GM23338 (cell line): ENCODE measurements at regions not wholly inside any gene's neighbourhood (a gene's known extent, or its start where the extent isn't known, plus 50 kb on each side); places are given as distances from the start of the nearest gene placed in this dataset.

Source experiments
- ATAC-seq: fragments of 200-7000 bp; cut with Tn5 transposase; 3 replicates; pipeline ENCODE4 v1.9.1; 2020
- DNase-seq: peaks from one replicate; pipeline ENCODE4 v3.0.0-alpha.2; 2015; ENCODE audit warnings: low spot score
- H2AFZ ChIP-seq: fragments of 200-600 bp; sonication (generic); 2 replicates; pipeline ENCODE4 v1.8.0; 2016; ENCODE audit warnings: antibody characterized with exemption, mild to moderate bottlenecking, moderate library complexity
- H3F3A ChIP-seq: fragments of 200-600 bp; sonication (generic); replicated peaks from 2 replicates; pipeline ENCODE4 v1.8.0; 2017; ENCODE audit warnings: antibody characterized with exemption, mixed run types, low read depth
- H3K27ac ChIP-seq: fragments of 200-600 bp; sonication (generic); 2 replicates; pipeline ENCODE4 v1.6.1; 2016; ENCODE audit warnings: low read depth
- H3K27me3 ChIP-seq: fragments of 200-600 bp; sonication (generic); 2 replicates; pipeline ENCODE4 v1.8.0; 2016; ENCODE audit warnings: mild to moderate bottlenecking, mixed run types, moderate library complexity; ENCODE audit not compliant: insufficient read depth
- H3K36me3 ChIP-seq: fragments of 200-600 bp; sonication (generic); 2 replicates; pipeline ENCODE4 v1.8.0; 2016; ENCODE audit warnings: mild to moderate bottlenecking; ENCODE audit not compliant: insufficient read depth
- H3K4me1 ChIP-seq: fragments of 200-600 bp; sonication (generic); 2 replicates; pipeline ENCODE4 v1.8.0; 2016; ENCODE audit warnings: mild to moderate bottlenecking, moderate library complexity; ENCODE audit not compliant: insufficient read depth
- H3K4me2 ChIP-seq: fragments of 200-600 bp; sonication (generic); 2 replicates; pipeline ENCODE4 v1.7.1; 2017; ENCODE audit warnings: mixed run types
- H3K4me3 ChIP-seq: fragments of 200-600 bp; sonication (generic); 2 replicates; pipeline ENCODE4 v1.6.1; 2016; ENCODE audit warnings: mixed run types
- H3K79me2 ChIP-seq: fragments of 200-600 bp; sonication (generic); replicated peaks from 2 replicates; pipeline ENCODE4 v1.8.0; 2017; ENCODE audit warnings: mild to moderate bottlenecking; ENCODE audit not compliant: insufficient read depth
- H3K9me2 ChIP-seq: fragments of 200-600 bp; sonication (generic); 2 replicates; pipeline ENCODE4 v1.8.0; 2017; ENCODE audit not compliant: insufficient read depth
- H4K20me1 ChIP-seq: fragments of 200-600 bp; sonication (generic); replicated peaks from 2 replicates; pipeline ENCODE4 v1.8.0; 2017; ENCODE audit warnings: mild to moderate bottlenecking; ENCODE audit not compliant: insufficient read depth
- H3K27ac Mint-ChIP-seq: 2 replicates; pipeline ENCODE4 v1.8.0; 2020; ENCODE audit warnings: inconsistent platforms, mild to moderate bottlenecking, moderate library complexity, mixed read lengths
- H3K27me3 Mint-ChIP-seq: 3 replicates; pipeline ENCODE4 v1.8.0; 2022; ENCODE audit warnings: low read depth, mild to moderate bottlenecking, moderate library complexity, mixed read lengths, inconsistent platforms; ENCODE audit not compliant: insufficient read depth, poor library complexity
- H3K36me3 Mint-ChIP-seq: 3 replicates; pipeline ENCODE4 v1.8.0; 2021; ENCODE audit warnings: low read depth, mild to moderate bottlenecking, inconsistent platforms, moderate library complexity, mixed read lengths
- H3K4me1 Mint-ChIP-seq: 3 replicates; pipeline ENCODE4 v1.8.0; 2020; ENCODE audit warnings: mild to moderate bottlenecking, inconsistent platforms, mixed read lengths
- H3K4me3 Mint-ChIP-seq: 3 replicates; pipeline ENCODE4 v1.8.0; 2021; ENCODE audit warnings: moderate library complexity, mild to moderate bottlenecking, inconsistent platforms, mixed read lengths
- H3K9me3 Mint-ChIP-seq: 3 replicates; pipeline ENCODE4 v1.8.0; 2020; ENCODE audit warnings: moderate library complexity, mild to moderate bottlenecking, inconsistent platforms, mixed read lengths
- CREB1 ChIP-seq: fragments of 250-450 bp; sonication (Bioruptor Pico); IDR thresholded peaks from 2 replicates; pipeline ENCODE4 v1.5.0; 2020; ENCODE audit warnings: low read depth, mild to moderate bottlenecking, moderate library complexity
- EZH2 ChIP-seq: fragments of 200-600 bp; sonication (generic); IDR thresholded peaks from one replicate; pipeline ENCODE4 v1.8.0; 2017; ENCODE audit warnings: antibody characterized with exemption, mild to moderate bottlenecking, low read depth; ENCODE audit not compliant: unreplicated experiment
- EZH2phosphoT487 ChIP-seq: fragments of 200-600 bp; sonication (generic); IDR thresholded peaks from one replicate; pipeline ENCODE4 v1.8.1; 2018; ENCODE audit warnings: antibody characterized with exemption; ENCODE audit not compliant: unreplicated experiment
- JUNB ChIP-seq: IDR thresholded peaks from one replicate; pipeline ENCODE4 v1.6.1; 2016; ENCODE audit warnings: antibody characterized with exemption; ENCODE audit not compliant: unreplicated experiment
- NANOG ChIP-seq: IDR thresholded peaks from 2 replicates; pipeline ENCODE4 v1.6.1; 2016; ENCODE audit warnings: antibody characterized with exemption, borderline replicate concordance
- POLR2AphosphoS5 ChIP-seq: IDR thresholded peaks from 2 replicates; pipeline ENCODE4 v1.6.1; 2016; ENCODE audit warnings: antibody characterized with exemption, low read depth
- STAT1 ChIP-seq: IDR thresholded peaks from one replicate; pipeline ENCODE4 v1.6.1; 2016; ENCODE audit warnings: antibody characterized with exemption; ENCODE audit not compliant: unreplicated experiment
- ZNF114 ChIP-seq: fragments of 250-450 bp; sonication (Bioruptor Pico); IDR thresholded peaks from 2 replicates; pipeline ENCODE4 v1.5.0; 2020; ENCODE audit warnings: mild to moderate bottlenecking, moderate library complexity
- ZNF331 ChIP-seq: fragments of 250-450 bp; sonication (Bioruptor Pico); IDR thresholded peaks from 2 replicates; pipeline ENCODE4 v1.5.0; 2020; ENCODE audit warnings: low read depth, mild to moderate bottlenecking, moderate library complexity
- TF ChIP-seq, protein P1 (sequence below): IDR thresholded peaks from 2 replicates; pipeline ENCODE4 v1.6.1; 2016; ENCODE audit warnings: antibody characterized with exemption
- TF ChIP-seq, protein P2 (sequence below): IDR thresholded peaks from one replicate; pipeline ENCODE4 v1.6.1; 2018; ENCODE audit warnings: antibody characterized with exemption; ENCODE audit not compliant: unreplicated experiment
- TF ChIP-seq, protein P3 (sequence below): fragments of 250-450 bp; sonication (Bioruptor Pico); IDR thresholded peaks from 2 replicates; pipeline ENCODE4 v1.5.0; 2020; ENCODE audit warnings: mild to moderate bottlenecking, moderate library complexity
- TF ChIP-seq, protein P4 (sequence below), 2 experiments: fragments of 200-600 bp in 1 of 2; sonication (generic) in 1 of 2; conservative IDR thresholded peaks; 2 replicates each; pipeline versions ENCODE4 v1.5.1 to v1.6.1; 2016 to 2017; ENCODE audit warnings: antibody characterized with exemption in 2 of 2, low read depth in 2 of 2, mild to moderate bottlenecking in 2 of 2, moderate library complexity in 1 of 2

DNA sequence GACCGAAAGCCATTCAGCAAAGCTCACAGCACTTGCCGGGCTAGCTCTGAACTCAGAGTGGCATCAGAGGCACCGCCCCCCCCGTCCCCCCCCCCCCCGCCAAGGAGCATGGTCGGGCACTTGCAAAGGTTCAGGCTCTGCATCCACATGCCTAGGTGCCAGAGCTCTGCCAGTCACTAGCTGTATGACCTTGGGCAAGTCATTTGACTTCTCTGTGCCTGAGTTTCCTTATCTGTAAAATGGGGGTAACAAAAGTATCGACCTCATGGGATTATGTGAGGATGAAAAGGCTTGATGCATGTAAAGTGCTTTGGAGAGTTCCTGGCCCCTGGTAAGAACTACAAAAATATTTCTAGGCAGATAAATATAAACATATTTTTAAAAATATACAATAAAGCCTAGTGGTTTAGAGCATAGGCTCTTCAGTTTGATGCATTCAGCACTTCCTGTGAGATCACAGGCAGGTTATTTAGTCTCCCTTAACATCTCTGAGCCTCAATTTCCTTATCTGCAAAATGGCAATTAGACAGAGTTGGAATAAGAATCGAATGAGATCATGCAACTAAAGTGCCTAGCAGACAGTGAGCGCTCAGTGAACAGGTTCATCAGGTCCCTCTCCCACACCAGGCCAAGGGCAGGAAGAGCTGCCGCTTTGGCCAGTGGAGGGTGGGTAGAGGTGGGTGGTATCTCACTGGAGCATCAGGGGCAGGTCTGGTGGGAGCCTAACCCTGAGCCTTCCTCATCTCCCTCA is 117.2 kb downstream of the CYLD start:
- Mint-ChIP-seq H3K9me3 (peaks cover 2% of the 10 kb centered on the region; the same call in 2 of the 3 replicates), H3K36me3 (no peaks in the 10 kb centered on the region), H3K27me3 (peaks cover 5% of the 10 kb centered on the region), H3K4me3 (no peak overlapping the region), H3K27ac (no peak overlapping the region), H3K4me1 (peaks cover 7% of the 10 kb centered on the region; the same call in 2 of the 3 replicates)
- Histone ChIP-seq H2AFZ (no peak overlapping the region), H4K20me1 (no peaks in the 10 kb centered on the region), H3K4me3 (no peak overlapping the region), H3K4me1 (no peaks in the 10 kb centered on the region), H3K79me2 (no peaks in the 10 kb centered on the region), H3K9me2 (no peaks in the 10 kb centered on the region), H3K27me3 (no peaks in the 10 kb centered on the region), H3K27ac (no peak overlapping the region), H3K36me3 (no peaks in the 10 kb centered on the region), H3K4me2 (no peak overlapping the region), H3F3A (no peaks in the 10 kb centered on the region)
- DNase-seq (no peak), ATAC-seq (no peak)
- TF ChIP-seq POLR2AphosphoS5, result no peak
- TF ChIP-seq NANOG, result no peak
- TF ChIP-seq STAT1, result no peak
- TF ChIP-seq ZNF114 (CRISPR knock-in tag), result no peak
- no peak for TF ChIP-seq JUNB
- TF ChIP-seq, protein P1, sequence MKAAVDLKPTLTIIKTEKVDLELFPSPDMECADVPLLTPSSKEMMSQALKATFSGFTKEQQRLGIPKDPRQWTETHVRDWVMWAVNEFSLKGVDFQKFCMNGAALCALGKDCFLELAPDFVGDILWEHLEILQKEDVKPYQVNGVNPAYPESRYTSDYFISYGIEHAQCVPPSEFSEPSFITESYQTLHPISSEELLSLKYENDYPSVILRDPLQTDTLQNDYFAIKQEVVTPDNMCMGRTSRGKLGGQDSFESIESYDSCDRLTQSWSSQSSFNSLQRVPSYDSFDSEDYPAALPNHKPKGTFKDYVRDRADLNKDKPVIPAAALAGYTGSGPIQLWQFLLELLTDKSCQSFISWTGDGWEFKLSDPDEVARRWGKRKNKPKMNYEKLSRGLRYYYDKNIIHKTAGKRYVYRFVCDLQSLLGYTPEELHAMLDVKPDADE, result no peak
- no peak for TF ChIP-seq CREB1 (CRISPR knock-in tag)
- no peak for TF ChIP-seq EZH2
- TF ChIP-seq, protein P2, sequence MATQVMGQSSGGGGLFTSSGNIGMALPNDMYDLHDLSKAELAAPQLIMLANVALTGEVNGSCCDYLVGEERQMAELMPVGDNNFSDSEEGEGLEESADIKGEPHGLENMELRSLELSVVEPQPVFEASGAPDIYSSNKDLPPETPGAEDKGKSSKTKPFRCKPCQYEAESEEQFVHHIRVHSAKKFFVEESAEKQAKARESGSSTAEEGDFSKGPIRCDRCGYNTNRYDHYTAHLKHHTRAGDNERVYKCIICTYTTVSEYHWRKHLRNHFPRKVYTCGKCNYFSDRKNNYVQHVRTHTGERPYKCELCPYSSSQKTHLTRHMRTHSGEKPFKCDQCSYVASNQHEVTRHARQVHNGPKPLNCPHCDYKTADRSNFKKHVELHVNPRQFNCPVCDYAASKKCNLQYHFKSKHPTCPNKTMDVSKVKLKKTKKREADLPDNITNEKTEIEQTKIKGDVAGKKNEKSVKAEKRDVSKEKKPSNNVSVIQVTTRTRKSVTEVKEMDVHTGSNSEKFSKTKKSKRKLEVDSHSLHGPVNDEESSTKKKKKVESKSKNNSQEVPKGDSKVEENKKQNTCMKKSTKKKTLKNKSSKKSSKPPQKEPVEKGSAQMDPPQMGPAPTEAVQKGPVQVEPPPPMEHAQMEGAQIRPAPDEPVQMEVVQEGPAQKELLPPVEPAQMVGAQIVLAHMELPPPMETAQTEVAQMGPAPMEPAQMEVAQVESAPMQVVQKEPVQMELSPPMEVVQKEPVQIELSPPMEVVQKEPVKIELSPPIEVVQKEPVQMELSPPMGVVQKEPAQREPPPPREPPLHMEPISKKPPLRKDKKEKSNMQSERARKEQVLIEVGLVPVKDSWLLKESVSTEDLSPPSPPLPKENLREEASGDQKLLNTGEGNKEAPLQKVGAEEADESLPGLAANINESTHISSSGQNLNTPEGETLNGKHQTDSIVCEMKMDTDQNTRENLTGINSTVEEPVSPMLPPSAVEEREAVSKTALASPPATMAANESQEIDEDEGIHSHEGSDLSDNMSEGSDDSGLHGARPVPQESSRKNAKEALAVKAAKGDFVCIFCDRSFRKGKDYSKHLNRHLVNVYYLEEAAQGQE, result no peak
- TF ChIP-seq ZNF331 (CRISPR knock-in tag), result no peak
- TF ChIP-seq, protein P3, sequence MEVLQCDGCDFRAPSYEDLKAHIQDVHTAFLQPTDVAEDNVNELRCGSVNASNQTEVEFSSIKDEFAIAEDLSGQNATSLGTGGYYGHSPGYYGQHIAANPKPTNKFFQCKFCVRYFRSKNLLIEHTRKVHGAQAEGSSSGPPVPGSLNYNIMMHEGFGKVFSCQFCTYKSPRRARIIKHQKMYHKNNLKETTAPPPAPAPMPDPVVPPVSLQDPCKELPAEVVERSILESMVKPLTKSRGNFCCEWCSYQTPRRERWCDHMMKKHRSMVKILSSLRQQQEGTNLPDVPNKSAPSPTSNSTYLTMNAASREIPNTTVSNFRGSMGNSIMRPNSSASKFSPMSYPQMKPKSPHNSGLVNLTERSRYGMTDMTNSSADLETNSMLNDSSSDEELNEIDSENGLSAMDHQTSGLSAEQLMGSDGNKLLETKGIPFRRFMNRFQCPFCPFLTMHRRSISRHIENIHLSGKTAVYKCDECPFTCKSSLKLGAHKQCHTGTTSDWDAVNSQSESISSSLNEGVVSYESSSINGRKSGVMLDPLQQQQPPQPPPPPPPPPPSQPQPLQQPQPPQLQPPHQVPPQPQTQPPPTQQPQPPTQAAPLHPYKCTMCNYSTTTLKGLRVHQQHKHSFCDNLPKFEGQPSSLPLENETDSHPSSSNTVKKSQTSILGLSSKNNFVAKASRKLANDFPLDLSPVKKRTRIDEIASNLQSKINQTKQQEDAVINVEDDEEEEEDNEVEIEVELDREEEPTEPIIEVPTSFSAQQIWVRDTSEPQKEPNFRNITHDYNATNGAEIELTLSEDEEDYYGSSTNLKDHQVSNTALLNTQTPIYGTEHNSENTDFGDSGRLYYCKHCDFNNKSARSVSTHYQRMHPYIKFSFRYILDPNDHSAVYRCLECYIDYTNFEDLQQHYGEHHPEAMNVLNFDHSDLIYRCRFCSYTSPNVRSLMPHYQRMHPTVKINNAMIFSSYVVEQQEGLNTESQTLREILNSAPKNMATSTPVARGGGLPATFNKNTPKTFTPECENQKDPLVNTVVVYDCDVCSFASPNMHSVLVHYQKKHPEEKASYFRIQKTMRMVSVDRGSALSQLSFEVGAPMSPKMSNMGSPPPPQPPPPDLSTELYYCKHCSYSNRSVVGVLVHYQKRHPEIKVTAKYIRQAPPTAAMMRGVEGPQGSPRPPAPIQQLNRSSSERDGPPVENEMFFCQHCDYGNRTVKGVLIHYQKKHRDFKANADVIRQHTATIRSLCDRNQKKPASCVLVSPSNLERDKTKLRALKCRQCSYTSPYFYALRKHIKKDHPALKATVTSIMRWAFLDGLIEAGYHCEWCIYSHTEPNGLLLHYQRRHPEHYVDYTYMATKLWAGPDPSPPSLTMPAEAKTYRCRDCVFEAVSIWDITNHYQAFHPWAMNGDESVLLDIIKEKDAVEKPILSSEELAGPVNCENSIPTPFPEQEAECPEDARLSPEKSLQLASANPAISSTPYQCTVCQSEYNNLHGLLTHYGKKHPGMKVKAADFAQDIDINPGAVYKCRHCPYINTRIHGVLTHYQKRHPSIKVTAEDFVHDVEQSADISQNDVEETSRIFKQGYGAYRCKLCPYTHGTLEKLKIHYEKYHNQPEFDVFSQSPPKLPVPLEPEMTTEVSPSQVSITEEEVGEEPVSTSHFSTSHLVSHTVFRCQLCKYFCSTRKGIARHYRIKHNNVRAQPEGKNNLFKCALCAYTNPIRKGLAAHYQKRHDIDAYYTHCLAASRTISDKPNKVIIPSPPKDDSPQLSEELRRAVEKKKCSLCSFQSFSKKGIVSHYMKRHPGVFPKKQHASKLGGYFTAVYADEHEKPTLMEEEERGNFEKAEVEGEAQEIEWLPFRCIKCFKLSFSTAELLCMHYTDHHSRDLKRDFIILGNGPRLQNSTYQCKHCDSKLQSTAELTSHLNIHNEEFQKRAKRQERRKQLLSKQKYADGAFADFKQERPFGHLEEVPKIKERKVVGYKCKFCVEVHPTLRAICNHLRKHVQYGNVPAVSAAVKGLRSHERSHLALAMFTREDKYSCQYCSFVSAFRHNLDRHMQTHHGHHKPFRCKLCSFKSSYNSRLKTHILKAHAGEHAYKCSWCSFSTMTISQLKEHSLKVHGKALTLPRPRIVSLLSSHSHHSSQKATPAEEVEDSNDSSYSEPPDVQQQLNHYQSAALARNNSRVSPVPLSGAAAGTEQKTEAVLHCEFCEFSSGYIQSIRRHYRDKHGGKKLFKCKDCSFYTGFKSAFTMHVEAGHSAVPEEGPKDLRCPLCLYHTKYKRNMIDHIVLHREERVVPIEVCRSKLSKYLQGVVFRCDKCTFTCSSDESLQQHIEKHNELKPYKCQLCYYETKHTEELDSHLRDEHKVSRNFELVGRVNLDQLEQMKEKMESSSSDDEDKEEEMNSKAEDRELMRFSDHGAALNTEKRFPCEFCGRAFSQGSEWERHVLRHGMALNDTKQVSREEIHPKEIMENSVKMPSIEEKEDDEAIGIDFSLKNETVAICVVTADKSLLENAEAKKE (CRISPR knock-in tag), result no peak
- no peak for TF ChIP-seq EZH2phosphoT487
- TF ChIP-seq, protein P4, sequence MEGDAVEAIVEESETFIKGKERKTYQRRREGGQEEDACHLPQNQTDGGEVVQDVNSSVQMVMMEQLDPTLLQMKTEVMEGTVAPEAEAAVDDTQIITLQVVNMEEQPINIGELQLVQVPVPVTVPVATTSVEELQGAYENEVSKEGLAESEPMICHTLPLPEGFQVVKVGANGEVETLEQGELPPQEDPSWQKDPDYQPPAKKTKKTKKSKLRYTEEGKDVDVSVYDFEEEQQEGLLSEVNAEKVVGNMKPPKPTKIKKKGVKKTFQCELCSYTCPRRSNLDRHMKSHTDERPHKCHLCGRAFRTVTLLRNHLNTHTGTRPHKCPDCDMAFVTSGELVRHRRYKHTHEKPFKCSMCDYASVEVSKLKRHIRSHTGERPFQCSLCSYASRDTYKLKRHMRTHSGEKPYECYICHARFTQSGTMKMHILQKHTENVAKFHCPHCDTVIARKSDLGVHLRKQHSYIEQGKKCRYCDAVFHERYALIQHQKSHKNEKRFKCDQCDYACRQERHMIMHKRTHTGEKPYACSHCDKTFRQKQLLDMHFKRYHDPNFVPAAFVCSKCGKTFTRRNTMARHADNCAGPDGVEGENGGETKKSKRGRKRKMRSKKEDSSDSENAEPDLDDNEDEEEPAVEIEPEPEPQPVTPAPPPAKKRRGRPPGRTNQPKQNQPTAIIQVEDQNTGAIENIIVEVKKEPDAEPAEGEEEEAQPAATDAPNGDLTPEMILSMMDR (conservative IDR thresholded peaks at IDR 0.05; ENCODE audit: low read depth in 2 of 2), result no peak
